UCSD-AML1 (cell line): ENCODE measurements at regions not wholly inside any gene's neighbourhood (a gene's known extent, or its start where the extent isn't known, plus 50 kb on each side); places are given as distances from the start of the nearest gene placed in this dataset.
"Not testable (repeated sequence)": the region's sequence is repeated elsewhere in the genome, so short reads cannot be mapped to it uniquely, and the experiment has no call there.

Source experiments
- DNase-seq: peaks from one replicate; lab custom pipeline; 2025; ENCODE audit not compliant: unreplicated experiment; lab: John Stamatoyannopoulos, UW

GRCh38 chr5:93359296-93359959 is 221.6 kb downstream of the NR2F1-AS1 start:
- DNase-seq = no peak

- DNase-seq = no peak
Observed at GRCh38 chr5:93358176-93358575, 222.8 kb downstream of the NR2F1-AS1 start.

- no peak for DNase-seq
Observed at GRCh38 chr5:93357686-93358085, 223.3 kb downstream of the NR2F1-AS1 start.

DNA sequence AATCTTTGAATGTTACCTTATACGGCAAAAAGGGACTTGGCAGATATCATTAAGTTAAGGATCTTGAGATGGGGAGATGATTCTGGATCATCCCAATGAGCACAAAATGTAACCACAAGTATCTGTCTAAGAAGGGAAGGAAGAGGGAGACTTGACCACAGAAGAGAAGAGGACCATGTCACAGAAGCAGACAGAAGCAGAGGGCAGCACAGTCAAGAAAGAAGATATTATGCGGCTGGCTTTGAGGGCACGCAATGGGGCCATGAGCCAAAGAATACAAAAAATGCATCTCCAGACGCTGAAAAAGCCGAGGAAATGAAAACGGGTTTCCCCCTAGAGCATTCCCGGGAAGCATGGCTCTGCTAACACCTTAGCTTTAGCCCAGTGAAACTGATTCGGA is 225.3 kb downstream of the NR2F1-AS1 start:
- no peak for DNase-seq

GRCh38 chr5:93352186-93352585 is 228.8 kb downstream of the NR2F1-AS1 start:
- DNase-seq = no peak

GRCh38 chr5:93349613-93350012 is 231.4 kb downstream of the NR2F1-AS1 start:
- no peak for DNase-seq

- DNase-seq = no peak
Observed at GRCh38 chr5:93348231-93348630, 232.8 kb downstream of the NR2F1-AS1 start.

DNA sequence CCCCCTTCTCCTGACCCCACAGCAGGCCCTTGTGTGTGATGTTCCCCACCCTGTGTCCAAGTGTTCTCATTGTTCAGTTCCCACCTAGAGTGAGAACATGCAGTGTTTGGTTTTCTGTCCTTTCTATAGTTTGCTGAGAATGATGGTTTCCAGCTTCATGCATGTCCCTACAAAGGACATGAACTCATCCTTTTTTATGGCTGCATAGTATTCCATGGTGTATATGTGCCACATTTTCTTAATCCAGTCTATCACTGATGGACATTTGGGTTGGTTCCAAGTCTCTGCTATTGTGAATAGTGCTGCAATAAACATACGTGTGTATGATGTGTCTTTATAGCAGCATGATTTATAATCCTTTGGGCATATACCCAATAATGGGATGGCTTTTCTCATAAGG is 234.2 kb downstream of the NR2F1-AS1 start:
- not testable (repeated sequence) for DNase-seq

GRCh38 chr5:93346301-93346700 is 234.7 kb downstream of the NR2F1-AS1 start:
- no peak for DNase-seq

- no peak for DNase-seq
Observed at GRCh38 chr5:93343570-93343969, 237.4 kb downstream of the NR2F1-AS1 start.

- no peak for DNase-seq
Observed at GRCh38 chr5:93342563-93343061, 238.4 kb downstream of the NR2F1-AS1 start.

DNA sequence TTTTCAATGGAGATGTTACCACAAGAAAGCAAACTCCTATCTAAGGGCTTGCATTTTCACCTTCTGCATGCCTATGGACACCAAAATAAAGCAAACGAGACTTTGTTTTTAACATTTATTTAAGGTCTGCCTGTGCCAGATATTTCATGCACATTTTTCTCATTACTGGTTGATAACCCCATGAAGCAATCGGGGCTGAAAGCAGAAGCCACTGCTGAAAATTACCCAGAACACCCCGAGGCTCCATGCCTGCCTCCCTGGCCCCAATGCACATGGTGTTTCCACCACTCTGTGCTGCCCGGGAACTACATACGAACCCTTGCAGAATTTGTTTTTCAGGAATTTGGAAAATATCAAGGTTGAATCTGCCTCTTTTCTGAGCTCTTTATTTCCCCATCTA is 240.1 kb downstream of the NR2F1-AS1 start:
- DNase-seq = no peak

- DNase-seq = no peak
Observed at GRCh38 chr5:93337138-93337537, 243.9 kb downstream of the NR2F1-AS1 start.

- no peak for DNase-seq
Observed at GRCh38 chr5:93336330-93337110, 244.5 kb downstream of the NR2F1-AS1 start.

DNA sequence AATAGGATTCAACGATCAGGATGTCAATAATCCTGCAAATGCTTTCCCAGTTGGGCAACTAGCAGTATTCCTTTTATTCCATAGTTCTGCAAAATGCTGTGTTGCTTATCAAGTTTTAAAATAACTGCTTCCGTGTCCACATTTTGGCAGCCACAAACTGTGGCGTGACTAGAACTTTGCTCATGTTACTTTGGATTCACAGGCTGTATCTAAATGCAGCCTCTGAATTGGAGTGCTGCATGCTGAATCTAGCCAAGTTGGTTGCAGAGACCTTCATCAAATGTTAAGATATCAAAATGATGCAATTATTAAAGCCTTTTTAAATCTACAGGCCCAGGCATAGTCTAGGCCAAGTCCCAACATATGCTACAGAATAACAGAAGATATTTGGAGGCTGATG is 249.2 kb downstream of the NR2F1-AS1 start:
- DNase-seq = no peak

- no peak for DNase-seq
Observed at GRCh38 chr5:93331241-93331640, 249.8 kb downstream of the NR2F1-AS1 start.

GRCh38 chr5:93330506-93330905 is 250.5 kb downstream of the NR2F1-AS1 start:
- no peak for DNase-seq

DNA sequence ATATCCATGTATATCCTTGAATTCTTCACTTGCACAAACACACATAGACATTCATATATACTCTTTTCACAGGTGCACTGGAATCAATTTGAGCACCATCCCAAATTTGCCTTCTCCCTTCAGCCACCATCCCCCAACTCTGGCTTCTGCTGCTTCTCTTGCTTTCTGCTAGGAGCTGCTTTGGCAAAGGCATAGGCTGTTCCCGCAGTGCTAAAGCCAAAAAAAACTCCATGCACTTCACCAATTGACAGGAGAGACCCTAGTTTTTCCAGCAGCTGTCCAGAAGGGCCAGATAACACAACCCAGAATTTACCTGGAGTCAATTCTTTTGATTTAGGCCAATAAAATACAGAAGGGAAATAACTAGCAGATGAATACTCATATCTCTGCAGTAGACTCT is 251.3 kb downstream of the NR2F1-AS1 start:
- no peak for DNase-seq

DNA sequence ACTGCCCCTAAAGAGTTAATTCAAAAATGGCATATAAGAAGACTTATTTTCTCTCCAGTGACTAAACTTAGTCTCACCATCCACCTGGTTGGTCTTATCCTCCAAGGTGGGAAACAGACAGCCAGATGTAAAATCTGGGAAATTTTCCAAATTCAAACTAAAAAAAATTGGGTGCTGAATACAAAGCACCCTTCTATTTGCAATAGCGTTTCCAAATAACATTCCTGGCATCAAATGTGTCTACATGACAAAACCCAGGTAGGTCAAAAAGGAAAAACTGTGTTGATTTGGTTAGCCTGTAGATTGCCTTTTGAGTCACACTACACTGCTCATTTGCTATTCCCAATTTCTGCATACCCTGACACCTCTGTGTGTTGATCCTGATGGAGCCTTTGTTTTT is 252.2 kb downstream of the NR2F1-AS1 start:
- no peak for DNase-seq

DNA sequence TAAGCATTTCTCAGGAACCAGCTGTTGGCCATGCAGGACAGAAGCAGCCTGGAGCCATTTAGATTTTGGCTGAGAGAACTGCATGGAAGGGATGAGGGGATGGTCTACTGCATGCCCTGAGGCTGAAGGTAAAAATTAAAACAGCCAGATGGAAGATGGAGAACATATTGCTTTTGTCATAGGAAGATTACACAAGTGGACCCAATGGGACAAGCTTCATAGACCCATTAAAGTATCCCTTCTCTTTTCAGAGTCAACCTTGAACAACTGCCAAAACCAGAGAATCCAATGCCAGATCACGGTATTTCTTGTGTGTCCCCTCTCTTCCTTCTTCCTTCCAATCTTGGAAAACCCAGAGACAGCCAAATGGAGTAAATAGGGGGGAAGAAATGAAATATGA is 253.4 kb downstream of the NR2F1-AS1 start:
- DNase-seq = no peak

- no peak for DNase-seq
Observed at GRCh38 chr5:93325946-93326345, 255.1 kb downstream of the NR2F1-AS1 start.
